ENCODE measurements at regions not wholly inside any gene's neighbourhood (a gene's known extent, or its start where the extent isn't known, plus 50 kb on each side); places are given as distances from the start of the nearest gene placed in this dataset.

DNA sequence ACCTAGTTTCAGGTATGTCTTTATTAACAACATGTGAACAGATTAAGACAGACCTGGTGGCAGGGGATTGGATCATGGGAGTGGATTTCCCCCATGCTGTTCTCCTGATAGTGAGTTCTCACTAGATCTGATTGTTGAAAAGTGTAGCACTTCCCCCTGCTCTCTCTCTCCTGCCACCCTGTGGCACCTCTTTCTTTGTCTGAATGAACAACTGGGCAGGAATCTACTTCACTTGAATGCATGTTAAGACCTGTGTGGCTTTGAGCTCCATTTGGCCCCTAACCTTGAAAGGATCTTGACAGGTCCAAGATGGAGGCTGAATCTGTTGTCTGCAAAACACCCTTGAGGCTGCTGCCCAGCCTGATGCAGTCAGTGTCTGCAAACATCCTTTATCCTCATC lies 194.4 kb downstream of the RNF144A start:
- TF ChIP-seq, protein P1, sequence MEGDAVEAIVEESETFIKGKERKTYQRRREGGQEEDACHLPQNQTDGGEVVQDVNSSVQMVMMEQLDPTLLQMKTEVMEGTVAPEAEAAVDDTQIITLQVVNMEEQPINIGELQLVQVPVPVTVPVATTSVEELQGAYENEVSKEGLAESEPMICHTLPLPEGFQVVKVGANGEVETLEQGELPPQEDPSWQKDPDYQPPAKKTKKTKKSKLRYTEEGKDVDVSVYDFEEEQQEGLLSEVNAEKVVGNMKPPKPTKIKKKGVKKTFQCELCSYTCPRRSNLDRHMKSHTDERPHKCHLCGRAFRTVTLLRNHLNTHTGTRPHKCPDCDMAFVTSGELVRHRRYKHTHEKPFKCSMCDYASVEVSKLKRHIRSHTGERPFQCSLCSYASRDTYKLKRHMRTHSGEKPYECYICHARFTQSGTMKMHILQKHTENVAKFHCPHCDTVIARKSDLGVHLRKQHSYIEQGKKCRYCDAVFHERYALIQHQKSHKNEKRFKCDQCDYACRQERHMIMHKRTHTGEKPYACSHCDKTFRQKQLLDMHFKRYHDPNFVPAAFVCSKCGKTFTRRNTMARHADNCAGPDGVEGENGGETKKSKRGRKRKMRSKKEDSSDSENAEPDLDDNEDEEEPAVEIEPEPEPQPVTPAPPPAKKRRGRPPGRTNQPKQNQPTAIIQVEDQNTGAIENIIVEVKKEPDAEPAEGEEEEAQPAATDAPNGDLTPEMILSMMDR (IDR thresholded peaks at IDR 0.05), result no peak
- TF ChIP-seq POLR2A (IDR thresholded peaks at IDR 0.05; ENCODE audit: low read depth), result no peak
- no peak for TF ChIP-seq POLR2AphosphoS5 (IDR thresholded peaks at IDR 0.05)
- no peak for TF ChIP-seq EP300 (IDR thresholded peaks at IDR 0.05)

All from esophagus muscularis mucosa (tissue), 4 donors.